ENCODE measurements at regions not wholly inside any gene's neighbourhood (a gene's known extent, or its start where the extent isn't known, plus 50 kb on each side); places are given as distances from the start of the nearest gene placed in this dataset.

- TF ChIP-seq CTCF (IDR thresholded peaks at IDR 0.05) (no peak), EZH2 (IDR thresholded peaks at IDR 0.05; ENCODE audit: borderline replicate concordance, insufficient read depth, low read depth, low read length, poor library complexity, severe bottlenecking) (no peak)
These were observed 525.2 kb downstream of the TNS1 start for GRCh38 chr2:217477583-217477982.
